Hippocampal formation (tissue), 2 donors: ENCODE measurements at regions not wholly inside any gene's neighbourhood (a gene's known extent, or its start where the extent isn't known, plus 50 kb on each side); places are given as distances from the start of the nearest gene placed in this dataset.
"Not testable (repeated sequence)": the region's sequence is repeated elsewhere in the genome, so short reads cannot be mapped to it uniquely, and the experiment has no call there.

ENCODE experiments used
- DNase-seq, 2 donors: peaks; one replicate each; lab custom pipeline; 2025; lab: John Stamatoyannopoulos, UW

- no peak for DNase-seq
Measured at GRCh38 chr3:18538463-18539230, 113.5 kb upstream of the SATB1 start.

DNA sequence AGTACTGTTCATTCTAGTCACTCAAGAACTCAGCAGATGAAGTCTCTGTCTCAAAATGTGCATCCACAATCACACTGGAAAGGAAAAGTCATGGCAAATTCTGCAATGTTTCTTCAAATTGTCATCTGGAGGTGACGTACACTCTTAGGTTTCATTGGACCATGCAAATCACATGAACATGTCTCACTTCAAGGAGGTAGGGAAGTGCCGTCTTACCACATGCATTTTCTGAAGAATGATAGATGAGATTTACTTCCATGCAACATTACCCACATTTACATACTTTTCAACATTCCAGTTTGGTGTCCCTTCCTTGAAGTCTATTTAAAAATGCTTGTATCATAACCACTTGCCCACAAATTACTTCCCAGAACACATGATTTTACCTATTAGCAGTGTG, 107.9 kb upstream of the SATB1 start:
- no peak for DNase-seq

DNA sequence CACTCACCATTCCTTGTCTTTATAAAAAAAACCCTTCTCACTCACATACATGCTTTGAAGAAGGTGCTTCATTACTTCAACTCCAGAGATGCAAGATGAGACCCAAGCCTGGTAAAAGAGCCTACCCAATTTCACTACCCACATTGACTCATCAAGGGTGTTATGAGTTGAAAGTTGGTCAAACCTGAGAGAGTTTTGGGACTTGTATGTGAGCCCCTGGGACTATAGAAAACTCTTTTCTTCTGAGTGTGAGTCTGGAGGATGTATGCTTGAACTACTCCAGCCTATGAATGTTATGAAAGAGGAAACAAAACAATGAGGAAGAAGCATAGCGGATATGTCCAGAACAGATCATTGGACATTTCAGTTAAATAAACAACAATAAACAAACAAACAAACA, 106.5 kb upstream of the SATB1 start:
- DNase-seq = no peak

- DNase-seq = no peak
Measured at GRCh38 chr3:18529631-18530030, 104.5 kb upstream of the SATB1 start.

- DNase-seq = no peak
Measured at GRCh38 chr3:18527691-18528090, 102.6 kb upstream of the SATB1 start.

DNA sequence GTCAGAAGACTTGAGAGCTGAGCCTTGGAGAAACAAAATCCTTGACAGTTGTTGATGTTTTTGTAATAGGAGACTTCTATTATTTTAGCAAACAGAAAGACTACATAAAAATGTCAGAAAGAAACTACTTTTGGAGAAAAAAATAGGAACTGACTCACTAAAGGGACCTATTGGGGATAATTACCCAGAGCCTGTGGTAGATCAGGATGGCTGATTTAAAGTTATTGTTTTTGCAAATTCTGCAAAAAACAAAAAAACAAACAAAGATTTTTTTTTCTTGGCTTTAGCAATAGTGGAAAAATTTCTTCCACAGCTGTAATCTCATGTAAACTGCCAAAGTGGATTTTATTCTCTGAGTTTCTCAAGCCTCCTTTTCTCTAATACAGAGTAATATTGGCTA, 101.5 kb upstream of the SATB1 start:
- DNase-seq = no peak

DNA sequence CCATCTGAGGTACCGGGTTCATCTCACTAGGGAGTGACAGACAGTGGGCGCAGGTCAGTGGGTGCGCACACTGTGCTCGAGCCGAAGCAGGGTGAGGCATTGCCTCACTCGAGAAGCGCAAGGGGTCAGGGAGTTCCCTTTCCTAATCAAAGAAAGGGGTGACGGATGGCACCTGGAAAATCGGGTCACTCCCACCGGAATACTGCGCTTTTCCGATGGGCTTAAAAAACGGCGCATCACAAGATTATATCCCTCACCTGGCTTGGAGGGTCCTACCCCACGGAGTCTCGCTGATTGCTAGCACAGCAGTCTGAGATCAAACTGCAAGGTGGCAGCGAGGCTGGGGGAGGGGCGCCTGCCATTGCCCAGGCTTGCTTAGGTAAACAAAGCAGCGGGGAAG, 91.0 kb upstream of the SATB1 start:
- DNase-seq = not testable (repeated sequence)

DNA sequence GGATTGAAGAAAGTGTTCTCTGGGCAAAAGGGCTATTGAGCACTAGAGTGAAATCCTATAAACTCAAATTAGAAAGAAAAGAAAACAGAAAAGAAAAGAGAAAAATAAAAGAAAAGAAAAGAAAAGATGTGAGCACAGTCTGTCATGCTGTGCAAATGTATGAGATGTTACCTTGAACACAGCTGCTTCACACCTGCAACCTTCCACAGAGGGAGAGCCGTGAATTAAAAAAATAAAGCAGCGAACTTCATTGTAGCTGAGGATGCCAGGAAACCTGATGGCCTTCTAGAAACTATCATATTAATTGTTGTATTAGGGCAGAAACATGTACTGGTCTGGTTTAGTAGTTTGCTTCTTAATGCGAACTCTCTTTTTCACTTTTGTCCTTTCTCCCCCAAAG, 88.0 kb upstream of the SATB1 start:
- no peak for DNase-seq

DNA sequence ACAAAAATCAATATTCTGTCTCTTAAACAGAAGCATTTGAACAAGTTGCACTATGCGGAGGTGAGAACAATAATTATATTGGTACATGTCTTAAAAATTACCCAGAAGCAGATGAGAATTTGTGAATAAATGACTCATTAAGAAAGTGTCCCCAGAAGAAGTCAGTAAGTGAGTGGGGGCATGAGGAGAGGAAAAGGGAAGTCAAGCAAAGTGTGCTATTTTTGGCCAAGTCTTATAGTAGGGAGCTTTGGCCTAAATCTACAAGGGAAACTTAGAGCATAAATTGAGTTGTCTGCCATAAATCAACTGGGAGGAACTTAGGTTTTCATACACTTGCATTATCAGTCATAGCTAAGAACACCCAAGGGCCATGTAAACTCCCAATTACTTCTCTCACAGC, 86.9 kb upstream of the SATB1 start:
- DNase-seq = no peak

DNA sequence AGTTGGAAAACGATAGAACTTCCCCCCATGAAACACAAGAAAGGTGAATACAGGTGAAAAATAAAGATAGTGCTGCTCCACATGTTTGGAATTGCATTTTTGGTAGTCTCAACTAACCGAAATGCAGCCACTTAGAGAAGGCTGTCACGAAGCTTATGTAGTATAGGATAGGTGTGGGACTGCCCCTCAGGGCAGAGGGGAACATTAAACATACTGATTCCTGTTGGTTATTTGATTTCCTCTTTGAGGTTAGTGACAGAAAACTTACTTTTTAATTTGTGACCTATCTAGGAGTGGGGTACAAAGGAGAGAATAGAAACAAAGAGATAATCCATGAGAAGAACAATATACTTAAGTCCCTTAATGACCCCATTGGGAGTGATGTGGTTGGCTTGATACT, 85.8 kb upstream of the SATB1 start:
- no peak for DNase-seq

DNA sequence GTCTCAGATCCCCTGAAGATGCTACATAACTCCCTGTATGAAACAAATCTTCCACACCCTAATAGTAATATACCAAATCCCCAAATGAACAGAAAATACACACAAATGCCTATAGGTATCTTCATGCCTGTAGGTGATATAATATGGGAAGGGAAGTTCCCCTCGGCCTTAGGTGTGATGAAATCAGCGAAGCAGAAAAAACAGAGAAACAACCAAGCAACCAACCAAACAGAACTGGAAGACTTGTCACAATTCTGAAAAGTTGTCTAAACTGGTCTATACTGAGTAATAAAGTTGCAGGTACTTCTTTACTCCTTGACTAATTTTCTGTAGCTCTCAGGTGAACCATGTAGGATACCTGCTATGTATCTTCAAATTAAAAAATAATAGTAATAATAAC, 82.2 kb upstream of the SATB1 start:
- DNase-seq = no peak

DNA sequence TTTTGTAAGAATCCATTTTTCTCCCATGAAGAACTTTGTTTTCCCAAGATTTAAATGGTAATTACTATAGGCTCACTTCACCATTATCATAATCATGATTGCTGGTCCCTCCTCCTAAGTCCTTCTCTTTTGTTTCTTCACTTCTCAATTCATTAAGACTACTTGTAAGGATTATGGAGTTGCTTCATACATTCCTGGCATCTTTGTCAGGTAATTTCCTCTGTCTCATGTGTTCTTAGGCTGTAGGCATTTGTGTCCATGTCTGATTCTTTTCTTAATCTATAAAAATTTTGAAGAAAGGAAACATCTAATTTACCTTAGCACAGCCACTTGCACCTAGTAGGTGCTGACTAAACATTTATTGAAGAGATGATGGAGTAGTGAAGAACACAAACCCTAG, 79.9 kb upstream of the SATB1 start:
- DNase-seq = no peak

GRCh38 chr3:18501679-18502343, 76.7 kb upstream of the SATB1 start:
- DNase-seq = no peak

DNA sequence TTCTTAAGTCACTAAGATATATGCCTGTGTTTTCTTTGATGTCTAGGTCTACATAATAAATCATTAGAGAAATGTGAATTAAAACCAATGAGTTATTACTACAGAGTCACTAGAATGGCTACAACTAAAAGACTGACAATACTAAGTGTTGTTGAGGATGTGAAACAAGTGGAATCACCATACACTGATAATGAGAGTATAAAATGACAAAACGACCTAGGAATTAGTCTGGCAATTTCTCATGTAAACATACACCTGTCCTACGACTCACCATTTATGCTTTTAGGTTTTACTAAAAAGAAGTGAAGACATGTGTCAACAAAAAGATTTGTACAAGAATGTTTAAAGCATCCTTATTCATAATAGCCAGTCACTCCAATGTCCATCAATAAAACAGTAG, 75.2 kb upstream of the SATB1 start:
- no peak for DNase-seq

- no peak for DNase-seq
Measured at GRCh38 chr3:18499301-18499700, 74.2 kb upstream of the SATB1 start.

- DNase-seq = no peak
Measured at GRCh38 chr3:18494251-18494650, 69.1 kb upstream of the SATB1 start.

DNA sequence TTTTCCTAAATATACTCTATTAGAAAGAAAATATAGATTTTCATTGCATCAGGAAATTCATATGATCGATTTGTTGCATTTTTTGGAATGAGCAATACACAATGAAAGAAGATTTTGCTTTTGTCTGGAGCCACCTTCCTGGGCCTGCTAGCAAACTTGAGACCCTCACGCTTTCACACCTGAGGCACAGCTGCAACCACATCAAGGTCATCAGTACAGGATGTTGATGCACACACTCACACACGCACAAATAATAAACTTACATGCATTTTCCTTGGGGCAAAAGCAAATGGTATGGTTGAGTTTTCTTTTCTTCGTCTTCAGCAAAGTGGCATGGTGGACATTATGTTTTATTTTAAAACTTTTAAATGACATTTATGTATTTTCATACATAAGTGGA, 64.8 kb upstream of the SATB1 start:
- DNase-seq = no peak

DNA sequence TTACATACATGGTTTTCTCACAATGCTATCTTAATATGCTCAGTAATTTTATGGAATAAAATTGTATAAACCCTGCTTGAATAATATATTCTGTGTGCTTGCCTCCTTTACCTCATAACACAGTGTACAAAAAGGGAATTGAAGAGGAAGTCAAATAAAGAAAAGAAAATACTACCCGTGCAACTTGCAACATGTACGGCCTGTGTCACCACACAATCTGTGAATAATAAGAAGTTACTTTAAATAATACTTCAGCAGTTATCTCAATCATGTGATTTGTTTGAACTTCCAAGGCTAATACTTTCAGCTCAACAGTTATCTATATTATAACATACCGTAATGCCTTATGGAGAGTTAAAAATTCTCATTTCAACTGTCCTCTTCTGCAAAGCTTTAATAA, 58.1 kb upstream of the SATB1 start:
- DNase-seq = no peak

- no peak for DNase-seq
Measured at GRCh38 chr3:18481946-18482548, 56.9 kb upstream of the SATB1 start.

- no peak for DNase-seq
Measured at GRCh38 chr3:18477620-18478019, 52.5 kb upstream of the SATB1 start.
